HUES64 (cell line): ENCODE measurements at regions not wholly inside any gene's neighbourhood (a gene's known extent, or its start where the extent isn't known, plus 50 kb on each side); places are given as distances from the start of the nearest gene placed in this dataset.
"Not testable (repeated sequence)": the region's sequence is repeated elsewhere in the genome, so short reads cannot be mapped to it uniquely, and the experiment has no call there.

Experiments used
- H3K27ac ChIP-seq: 2 replicates; pipeline ENCODE4 v1.7.0; 2013; ENCODE audit warnings: low read depth, low read length, inconsistent platforms
- H3K27me3 ChIP-seq: 2 replicates; pipeline ENCODE4 v1.6.1; 2013; ENCODE audit warnings: mild to moderate bottlenecking, low read length; ENCODE audit not compliant: insufficient read depth
- H3K36me3 ChIP-seq: 2 replicates; pipeline ENCODE4 v1.6.1; 2013; ENCODE audit warnings: mild to moderate bottlenecking, low read length; ENCODE audit not compliant: insufficient read depth
- H3K4me1 ChIP-seq: 2 replicates; pipeline ENCODE4 v1.6.1; 2013; ENCODE audit warnings: mild to moderate bottlenecking, low read length, moderate library complexity; ENCODE audit not compliant: insufficient read depth
- H3K4me3 ChIP-seq: 2 replicates; pipeline ENCODE4 v1.5.1; 2013; ENCODE audit warnings: mild to moderate bottlenecking, low read length, moderate library complexity
- H3K9ac ChIP-seq: 2 replicates; pipeline ENCODE4 v1.6.1; 2013; ENCODE audit warnings: mild to moderate bottlenecking, low read depth, low read length
- H3K9me3 ChIP-seq: 2 replicates; pipeline ENCODE4 v1.6.1; 2013; ENCODE audit warnings: low read depth, low read length; ENCODE audit not compliant: insufficient read depth
- WGBS: fragments of 150-250, 120-280 bp; methylation state at CpG from one replicate; pipeline ENCODE4 v1.1.7; 2013; ENCODE audit warnings: missing lambda C conversion rate; 5-methylcytosine and 5-hydroxymethylcytosine counted together

DNA sequence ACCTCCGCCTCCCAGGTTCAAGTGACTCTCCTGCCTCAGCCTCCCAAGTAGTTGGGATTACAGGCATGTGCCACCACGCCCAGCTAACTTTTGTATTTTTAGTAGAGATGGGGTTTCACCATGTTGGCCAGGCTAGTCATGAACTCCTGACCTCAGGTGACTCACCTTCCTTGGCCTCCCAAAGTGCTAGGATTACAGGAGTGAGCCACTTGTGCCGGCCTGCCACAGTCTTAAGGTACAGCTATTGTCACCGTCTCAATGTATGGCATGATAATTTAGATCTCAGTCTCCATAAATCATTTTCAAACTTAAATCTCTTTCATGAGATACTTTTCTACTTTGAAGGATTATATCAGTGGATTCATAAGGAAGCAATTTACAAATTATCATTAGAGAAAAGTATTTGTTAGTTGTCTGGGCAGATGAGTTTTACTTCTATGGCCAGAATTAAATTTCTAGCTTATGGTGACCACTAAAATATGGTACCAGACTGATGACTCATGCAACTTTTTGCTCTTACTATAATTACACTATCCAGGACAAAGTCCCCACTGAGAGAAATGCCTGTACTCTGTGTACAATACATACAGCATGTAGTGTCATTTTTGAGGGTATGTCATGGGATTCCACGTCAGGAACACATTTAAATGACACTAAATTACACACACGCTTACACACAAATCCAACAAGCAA is 1230.3 kb upstream of the GOT2 start:
- H3K4me1 ChIP-seq, result peaks cover under 1% of the 10 kb centered on the region; the same call in 1 of the 2 replicates
- 94% methylated on average over 4 of the region's 6 CpGs for WGBS
- H3K27me3 ChIP-seq, result no peaks in the 10 kb centered on the region

GRCh38 chr16:59959311-59959710 is 1225.2 kb upstream of the GOT2 start:
- Histone ChIP-seq H3K9ac (no peak overlapping the region), H3K9me3 (no peaks in the 10 kb centered on the region), H3K27me3 (no peaks in the 10 kb centered on the region), H3K27ac (no peak overlapping the region), H3K4me1 (peaks cover 4% of the 10 kb centered on the region; the same call in 1 of the 2 replicates), H3K4me3 (no peak overlapping the region), H3K36me3 (no peaks in the 10 kb centered on the region)
- WGBS, result 98% methylated on average over 2 of the region's 3 CpGs

More for the DNA sequence above, 1230.3 kb upstream of the GOT2 start:
- no peak overlapping the region for H3K4me3 ChIP-seq
- H3K9me3 ChIP-seq, result no peaks in the 10 kb centered on the region
- no peaks in the 10 kb centered on the region for H3K36me3 ChIP-seq
- no peak overlapping the region for H3K9ac ChIP-seq
- H3K27ac ChIP-seq, result no peak overlapping the region

GRCh38 chr16:59950431-59950830 is 1216.3 kb upstream of the GOT2 start:
- H3K4me1 ChIP-seq, result no peaks in the 10 kb centered on the region
- H3K36me3 ChIP-seq, result no peaks in the 10 kb centered on the region
- WGBS, result 93% methylated on average over 2 of the region's 2 CpGs
- H3K9me3 ChIP-seq, result no peaks in the 10 kb centered on the region
- H3K9ac ChIP-seq, result no peak overlapping the region
- no peaks in the 10 kb centered on the region for H3K27me3 ChIP-seq
- H3K27ac ChIP-seq, result no peak overlapping the region
- H3K4me3 ChIP-seq, result no peak overlapping the region

DNA sequence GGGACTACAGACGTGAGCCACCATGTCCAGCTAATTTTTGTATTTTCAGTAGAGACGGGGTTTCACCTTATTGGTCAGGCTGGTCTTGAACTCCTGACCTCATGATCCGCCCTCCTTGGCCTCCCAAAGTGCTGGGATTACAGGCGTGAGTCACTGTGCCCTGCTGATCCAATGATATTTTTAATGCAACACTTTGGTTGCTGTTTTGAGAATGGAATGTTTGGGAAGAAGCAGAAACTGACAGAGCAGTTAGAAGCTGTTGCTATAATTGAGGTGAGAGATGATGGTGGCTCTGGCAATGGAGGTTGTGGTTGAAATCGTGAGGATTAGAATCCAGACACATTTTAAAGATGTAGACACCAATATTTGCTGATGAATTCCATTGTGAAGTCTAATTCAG is 1209.9 kb upstream of the GOT2 start:
- WGBS, result 92% methylated on average over 5 of the region's 5 CpGs
- not testable (repeated sequence) for H3K36me3 ChIP-seq, H3K9ac ChIP-seq, H3K4me3 ChIP-seq, H3K27me3 ChIP-seq, H3K9me3 ChIP-seq, H3K4me1 ChIP-seq, H3K27ac ChIP-seq

- WGBS, result 90% methylated on average over 2 of the region's 4 CpGs
- no peaks in the 10 kb centered on the region for H3K9me3 ChIP-seq
- H3K4me1 ChIP-seq, result no peaks in the 10 kb centered on the region
- H3K36me3 ChIP-seq, result no peaks in the 10 kb centered on the region
- H3K27ac ChIP-seq, result no peak overlapping the region
- no peak overlapping the region for H3K9ac ChIP-seq
- no peak overlapping the region for H3K4me3 ChIP-seq
- H3K27me3 ChIP-seq, result no peaks in the 10 kb centered on the region
Observed at GRCh38 chr16:59941594-59941993, 1207.5 kb upstream of the GOT2 start.

DNA sequence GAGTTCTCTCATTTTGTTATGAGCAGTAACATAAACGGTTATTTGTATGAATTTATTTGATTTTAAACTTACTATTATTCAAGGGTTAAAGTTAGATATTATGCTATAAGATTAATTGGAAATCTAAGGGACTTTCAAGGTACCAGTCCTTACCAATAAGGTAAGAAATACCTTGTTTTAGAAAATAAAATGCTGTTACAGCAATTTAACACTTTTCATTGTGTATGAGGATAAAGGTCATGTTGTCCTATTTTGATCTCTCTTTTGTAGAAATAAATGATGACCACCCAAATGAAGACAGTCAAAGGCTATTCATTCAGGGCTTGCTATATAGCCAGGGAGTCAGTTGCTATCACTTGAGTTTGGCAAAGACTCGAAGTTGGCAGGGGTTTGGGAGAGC is 1185.9 kb upstream of the GOT2 start:
- no peak overlapping the region for H3K27ac ChIP-seq

GRCh38 chr16:59913666-59914065 is 1179.5 kb upstream of the GOT2 start:
- H3K27ac ChIP-seq, result no peak overlapping the region
- WGBS, result 88% methylated on average over 1 of the region's 1 CpG
- no peaks in the 10 kb centered on the region for H3K27me3 ChIP-seq
- no peaks in the 10 kb centered on the region for H3K9me3 ChIP-seq
- no peak overlapping the region for H3K9ac ChIP-seq
- no peak overlapping the region for H3K4me3 ChIP-seq
- no peaks in the 10 kb centered on the region for H3K36me3 ChIP-seq
- peaks cover 12% of the 10 kb centered on the region for H3K4me1 ChIP-seq

More for the DNA sequence above, 1185.9 kb upstream of the GOT2 start:
- Histone ChIP-seq H3K4me1 (no peaks in the 10 kb centered on the region), H3K27me3 (no peaks in the 10 kb centered on the region), H3K36me3 (no peaks in the 10 kb centered on the region), H3K4me3 (no peak overlapping the region), H3K9ac (no peak overlapping the region), H3K9me3 (no peaks in the 10 kb centered on the region)
- 95% methylated on average over 1 of the region's 2 CpGs for WGBS

DNA sequence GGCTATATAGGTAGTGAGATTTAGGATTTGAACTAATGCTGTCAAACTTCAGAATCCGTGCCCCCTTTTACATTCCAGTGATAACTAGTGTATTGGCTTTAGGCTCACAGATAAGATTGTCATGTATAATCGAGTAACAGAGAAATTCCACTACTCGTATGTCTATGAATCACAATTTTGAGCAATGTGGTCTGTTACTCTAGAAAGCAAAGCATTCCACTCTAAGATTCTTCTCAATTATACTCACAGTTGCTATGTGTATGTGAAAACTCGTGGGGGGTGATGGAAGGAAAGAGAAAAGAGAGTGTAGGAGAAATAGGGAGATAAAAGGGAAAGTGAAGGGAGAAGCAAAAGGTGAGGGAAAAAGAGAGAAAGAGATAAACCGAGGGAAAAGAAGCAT is 1175.1 kb upstream of the GOT2 start:
- Histone ChIP-seq H3K27me3 (no peaks in the 10 kb centered on the region), H3K4me3 (no peak overlapping the region), H3K36me3 (no peaks in the 10 kb centered on the region), H3K9me3 (no peaks in the 10 kb centered on the region), H3K9ac (no peak overlapping the region), H3K27ac (no peak overlapping the region), H3K4me1 (peaks cover 16% of the 10 kb centered on the region)
- WGBS, result 94% methylated on average over 3 of the region's 5 CpGs

DNA sequence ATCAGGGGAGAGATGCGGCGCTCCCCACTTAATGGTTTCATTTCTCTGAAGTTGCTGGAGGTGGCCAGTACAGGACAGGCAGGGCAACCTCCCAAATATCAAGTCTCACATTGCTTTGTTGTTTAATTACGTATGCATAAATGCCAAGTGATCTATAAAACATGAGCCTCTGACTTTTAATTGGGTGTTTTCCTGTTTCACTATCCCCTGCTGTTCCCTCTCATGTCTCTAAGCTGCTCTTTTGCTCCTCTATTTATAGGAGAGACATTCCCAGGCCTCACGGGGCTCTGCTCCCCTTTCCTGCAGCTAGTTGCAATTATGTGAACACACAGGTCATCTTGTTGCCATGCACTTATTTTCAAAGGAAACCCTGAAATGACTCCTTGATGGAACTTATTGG is 1173.5 kb upstream of the GOT2 start:
- Histone ChIP-seq H3K9ac (no peak overlapping the region), H3K27ac (no peak overlapping the region), H3K36me3 (no peaks in the 10 kb centered on the region), H3K4me1 (peaks cover 15% of the 10 kb centered on the region), H3K4me3 (no peak overlapping the region), H3K9me3 (no peaks in the 10 kb centered on the region), H3K27me3 (no peaks in the 10 kb centered on the region)
- WGBS, result 92% methylated on average over 4 of the region's 4 CpGs

- 89% methylated on average over 5 of the region's 6 CpGs for WGBS
- no peaks in the 10 kb centered on the region for H3K36me3 ChIP-seq
- H3K27ac ChIP-seq, result no peak overlapping the region
- no peak overlapping the region for H3K9ac ChIP-seq
- H3K9me3 ChIP-seq, result no peaks in the 10 kb centered on the region
- no peak overlapping the region for H3K4me3 ChIP-seq
- H3K27me3 ChIP-seq, result no peaks in the 10 kb centered on the region
- H3K4me1 ChIP-seq, result peaks cover 5% of the 10 kb centered on the region; the same call in 1 of the 2 replicates
Observed at GRCh38 chr16:59905606-59906005, 1171.5 kb upstream of the GOT2 start.

- H3K27me3 ChIP-seq, result no peaks in the 10 kb centered on the region
- 92% methylated on average over 2 of the region's 2 CpGs for WGBS
- no peak overlapping the region for H3K27ac ChIP-seq
- no peak overlapping the region for H3K4me3 ChIP-seq
- no peak overlapping the region for H3K9ac ChIP-seq
- H3K4me1 ChIP-seq, result peaks cover 5% of the 10 kb centered on the region; the same call in 1 of the 2 replicates
- H3K9me3 ChIP-seq, result no peaks in the 10 kb centered on the region
- no peaks in the 10 kb centered on the region for H3K36me3 ChIP-seq
Observed at GRCh38 chr16:59905131-59905530, 1171.0 kb upstream of the GOT2 start.

- Histone ChIP-seq H3K9me3 (no peaks in the 10 kb centered on the region), H3K27ac (no peak overlapping the region), H3K9ac (no peak overlapping the region), H3K36me3 (no peaks in the 10 kb centered on the region), H3K27me3 (no peaks in the 10 kb centered on the region), H3K4me3 (no peak overlapping the region), H3K4me1 (0 out of 2 replicates have a peak, but pooled peaks cover under 1% of the 10 kb centered on the region)
- WGBS, result 93% methylated on average over 2 of the region's 2 CpGs
Observed at GRCh38 chr16:59899940-59900339, 1165.8 kb upstream of the GOT2 start.
